Colonic mucosa (tissue), 4 donors: ENCODE measurements at regions not wholly inside any gene's neighbourhood (a gene's known extent, or its start where the extent isn't known, plus 50 kb on each side); places are given as distances from the start of the nearest gene placed in this dataset.

Experiments
- DNase-seq: peaks from one replicate; pipeline ENCODE4 v3.0.0-alpha.2; 2020
- H3K27ac ChIP-seq: fragments of 200-600 bp; one replicate; pipeline ENCODE4 v1.8.0; 2021
- H3K27me3 ChIP-seq: fragments of 200-600 bp; one replicate; pipeline ENCODE4 v1.8.0; 2021
- H3K36me3 ChIP-seq: fragments of 200-600 bp; one replicate; pipeline ENCODE4 v1.8.0; 2021
- H3K4me1 ChIP-seq: fragments of 200-600 bp; one replicate; pipeline ENCODE4 v1.8.0; 2021; ENCODE audit warnings: mild to moderate bottlenecking
- H3K4me3 ChIP-seq: fragments of 200-600 bp; one replicate; pipeline ENCODE4 v1.8.0; 2021
- H3K9ac ChIP-seq, 2 donors: one replicate each; pipeline ENCODE4 v1.7.0; 2013; ENCODE audit warnings: control low read depth in 2 of 2, low read depth in 2 of 2, low read length in 2 of 2
- H3K9me3 ChIP-seq: fragments of 200-600 bp; one replicate; pipeline ENCODE4 v1.8.0; 2021
- CTCF ChIP-seq: fragments of 200-600 bp; IDR thresholded peaks from one replicate; pipeline ENCODE4 v1.8.0; 2022; ENCODE audit warnings: antibody characterized with exemption, mild to moderate bottlenecking
- intact Hi-C: fragments of 100-400 bp; cut with DNase I; formaldehyde crosslinking; loops from one replicate; pipeline ENCODE4 v1.14.1; 2022
- donor health status: healthy.
- donor health status: DM: no; HTN: no; CAD: no.
- donor health status: DM: no; HTN: no; CAD: no.

GRCh38 chr7:25643286-25643685, 415.0 kb upstream of the NPVF start:
- Histone ChIP-seq H3K4me1 (no peaks in the 10 kb centered on the region), H3K36me3 (no peaks in the 10 kb centered on the region), H3K4me3 (no peak overlapping the region), H3K9ac (no peak overlapping the region), H3K9me3 (no peaks in the 10 kb centered on the region), H3K27ac (no peak overlapping the region), H3K27me3 (no peaks in the 10 kb centered on the region)
- no peak for DNase-seq
- no peak for TF ChIP-seq CTCF
- intact Hi-C loops, result no loop called here

- Histone ChIP-seq H3K4me3 (no peak overlapping the region), H3K27ac (no peak overlapping the region), H3K9ac (no peak overlapping the region), H3K27me3 (no peaks in the 10 kb centered on the region), H3K9me3 (no peaks in the 10 kb centered on the region), H3K36me3 (no peaks in the 10 kb centered on the region), H3K4me1 (no peaks in the 10 kb centered on the region)
- DNase-seq, result no peak
- intact Hi-C loops, result no loop called here
- no peak for TF ChIP-seq CTCF
Measured at GRCh38 chr7:25643770-25644394, 415.6 kb upstream of the NPVF start.

- Histone ChIP-seq H3K4me1 (no peaks in the 10 kb centered on the region), H3K9ac (no peak overlapping the region), H3K9me3 (no peaks in the 10 kb centered on the region), H3K27me3 (no peaks in the 10 kb centered on the region), H3K27ac (no peak overlapping the region), H3K36me3 (no peaks in the 10 kb centered on the region), H3K4me3 (no peak overlapping the region)
- no peak for DNase-seq
- intact Hi-C loops, result no loop called here
- no peak for TF ChIP-seq CTCF
Measured at GRCh38 chr7:25646726-25647413, 418.6 kb upstream of the NPVF start.

- Histone ChIP-seq H3K9me3 (no peaks in the 10 kb centered on the region), H3K4me3 (no peak overlapping the region), H3K4me1 (no peaks in the 10 kb centered on the region), H3K9ac (no peak overlapping the region), H3K36me3 (no peaks in the 10 kb centered on the region), H3K27ac (no peak overlapping the region), H3K27me3 (no peaks in the 10 kb centered on the region)
- intact Hi-C loops, result no loop called here
- no peak for TF ChIP-seq CTCF
- no peak for DNase-seq
Measured at GRCh38 chr7:25647872-25648271, 419.6 kb upstream of the NPVF start.

GRCh38 chr7:25652366-25652765, 424.1 kb upstream of the NPVF start:
- H3K4me1 ChIP-seq, result no peaks in the 10 kb centered on the region
- intact Hi-C loops, result no loop called here
- no peak for DNase-seq
- H3K27ac ChIP-seq, result no peak overlapping the region
- H3K9ac ChIP-seq, result no peak overlapping the region
- H3K36me3 ChIP-seq, result no peaks in the 10 kb centered on the region
- no peaks in the 10 kb centered on the region for H3K27me3 ChIP-seq
- no peak overlapping the region for H3K4me3 ChIP-seq
- no peaks in the 10 kb centered on the region for H3K9me3 ChIP-seq
- no peak for TF ChIP-seq CTCF
